ENCODE measurements at regions not wholly inside any gene's neighbourhood (a gene's known extent, or its start where the extent isn't known, plus 50 kb on each side); places are given as distances from the start of the nearest gene placed in this dataset.

DNA sequence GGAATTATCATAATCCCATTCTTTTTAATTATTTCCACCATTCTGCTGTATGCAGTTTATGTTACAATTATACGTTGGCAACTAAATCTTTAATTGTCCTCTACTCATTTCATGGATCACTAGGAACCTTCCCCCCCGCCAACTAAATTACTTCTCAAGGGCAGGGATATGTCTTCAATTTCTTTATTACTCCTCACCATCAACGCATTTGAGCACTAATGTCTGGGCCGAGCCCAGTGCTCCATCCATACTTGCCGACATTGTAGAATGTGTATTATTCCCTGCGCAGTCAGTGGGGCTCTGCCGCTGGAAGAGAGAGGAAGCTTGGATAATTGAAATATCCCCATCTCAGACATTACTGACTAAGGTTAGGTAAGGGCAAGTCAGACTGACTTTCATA is 236.4 kb upstream of the AJAP1 start:
- Histone ChIP-seq H3K27me3 (ENCODE audit: control insufficient read depth, insufficient read depth) (no peaks in the 10 kb centered on the region), H3K4me3 (ENCODE audit: low read length) (no peak overlapping the region), H3K27ac (ENCODE audit: low read length) (no peak overlapping the region), H3K4me1 (ENCODE audit: control insufficient read depth, insufficient read depth, low read length) (peaks cover 2% of the 10 kb centered on the region), H3K9me3 (ENCODE audit: control insufficient read depth, low read length) (peaks cover 2% of the 10 kb centered on the region)
- DNase-seq: no peak
- WGBS: 92% methylated on average over 7 of the region's 7 CpGs
- intact Hi-C loops (cut with DNase I): no loop called here
- no peak for ATAC-seq

DNA sequence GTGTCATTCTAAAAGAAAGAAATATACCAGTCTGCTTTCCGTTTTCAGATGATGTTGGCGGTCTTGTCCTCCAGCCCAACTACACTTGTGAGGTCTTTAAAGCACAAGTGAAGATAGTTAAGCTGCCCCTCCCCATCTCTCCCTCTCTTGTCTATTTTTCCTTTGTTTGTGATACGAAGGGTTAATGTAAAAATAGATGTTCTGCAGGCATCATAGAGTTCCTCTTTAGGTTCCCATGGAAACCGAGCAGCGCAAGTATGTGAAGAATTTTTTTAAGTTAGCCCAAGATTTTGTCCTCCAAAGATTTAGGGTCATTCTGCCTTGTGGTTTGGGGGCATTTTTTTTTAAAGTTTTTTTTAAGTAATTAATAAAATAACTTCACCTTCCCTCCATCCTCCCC is 232.4 kb upstream of the AJAP1 start:
- Histone ChIP-seq H3K4me3 (ENCODE audit: low read length) (no peak overlapping the region), H3K27ac (ENCODE audit: low read length) (no peak overlapping the region), H3K9me3 (ENCODE audit: control insufficient read depth, low read length) (peaks cover 2% of the 10 kb centered on the region), H3K27me3 (ENCODE audit: control insufficient read depth, insufficient read depth) (no peaks in the 10 kb centered on the region), H3K4me1 (ENCODE audit: control insufficient read depth, insufficient read depth, low read length) (no peaks in the 10 kb centered on the region)
- intact Hi-C loops (cut with DNase I): no loop called here
- 42% methylated on average over 5 of the region's 5 CpGs for WGBS
- ATAC-seq (no peak), DNase-seq (no peak)

DNA sequence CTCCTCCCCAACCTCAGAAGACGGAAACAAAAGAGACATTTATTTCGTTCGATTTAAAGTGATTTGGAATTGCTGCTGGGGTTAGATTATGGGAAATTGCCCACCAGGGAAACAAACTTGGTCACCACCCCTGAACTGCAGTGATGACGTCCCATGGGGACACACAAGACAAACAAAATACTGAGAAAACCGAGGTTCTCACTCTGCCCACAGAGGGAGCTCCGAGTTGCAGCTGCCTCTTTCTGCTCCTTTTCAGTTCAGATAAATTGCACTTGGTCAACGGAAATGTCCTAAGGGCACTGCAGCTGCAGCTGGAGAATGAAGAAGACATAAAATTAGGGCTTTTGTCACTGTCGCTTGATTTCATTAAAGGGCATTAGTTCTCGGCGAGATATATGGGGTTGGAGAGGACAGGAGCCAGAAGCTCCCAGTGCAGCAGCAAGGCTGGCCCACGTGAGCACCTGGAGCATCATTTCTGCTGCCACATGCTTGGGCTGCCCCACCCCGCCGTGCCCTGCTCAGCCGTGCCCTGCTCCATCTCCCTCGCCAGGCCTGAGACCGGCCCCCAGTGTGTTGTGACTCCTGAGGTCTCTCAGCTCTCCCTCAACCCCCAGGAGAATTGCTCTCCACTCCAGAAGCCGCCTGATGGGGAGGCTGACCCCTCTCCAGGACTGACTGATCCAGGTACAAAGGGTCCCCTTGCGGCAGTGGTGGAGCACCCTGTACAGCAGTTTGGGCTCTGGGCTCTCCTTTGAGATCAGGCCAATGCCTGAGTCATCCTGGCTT is 231.7 kb upstream of the AJAP1 start:
- no peak overlapping the region for H3K4me3 ChIP-seq (ENCODE audit: low read length)
- H3K27ac ChIP-seq (ENCODE audit: low read length): no peak overlapping the region
- H3K27me3 ChIP-seq (ENCODE audit: control insufficient read depth, insufficient read depth): no peaks in the 10 kb centered on the region
- WGBS: 59% methylated on average over 18 of the region's 18 CpGs
- no peaks in the 10 kb centered on the region for H3K4me1 ChIP-seq (ENCODE audit: control insufficient read depth, insufficient read depth, low read length)
- H3K9me3 ChIP-seq (ENCODE audit: control insufficient read depth, low read length): peaks cover 2% of the 10 kb centered on the region
- ATAC-seq: no peak
- intact Hi-C loops (cut with DNase I): no loop called here
- DNase-seq: no peak

DNA sequence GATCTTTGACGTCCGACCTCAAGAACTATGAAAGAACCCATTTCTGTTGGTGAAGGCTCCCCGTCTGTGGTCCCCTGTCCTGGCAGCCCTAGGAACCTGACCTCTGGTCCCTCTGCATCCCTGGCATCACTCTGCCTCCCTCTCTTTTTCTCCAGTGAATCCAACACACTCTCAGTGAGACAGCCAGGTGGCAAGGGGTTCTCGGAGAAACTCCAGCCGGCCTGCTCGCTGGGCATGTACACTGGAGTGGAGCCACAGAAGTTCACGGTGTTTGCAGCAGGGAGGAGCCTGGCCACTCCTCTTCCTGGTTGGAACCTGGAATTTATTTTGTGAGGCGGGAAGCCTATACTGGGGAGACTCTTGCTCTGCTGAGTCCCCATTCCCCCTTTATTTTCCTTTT is 230.2 kb upstream of the AJAP1 start:
- H3K4me3 ChIP-seq (ENCODE audit: low read length): no peak overlapping the region
- intact Hi-C loops (cut with DNase I): no loop called here
- peaks cover 2% of the 10 kb centered on the region for H3K9me3 ChIP-seq (ENCODE audit: control insufficient read depth, low read length)
- ATAC-seq (no peak), DNase-seq (no peak)
- 87% methylated on average over 8 of the region's 8 CpGs for WGBS
- no peaks in the 10 kb centered on the region for H3K27me3 ChIP-seq (ENCODE audit: control insufficient read depth, insufficient read depth)
- no peaks in the 10 kb centered on the region for H3K4me1 ChIP-seq (ENCODE audit: control insufficient read depth, insufficient read depth, low read length)
- no peak overlapping the region for H3K27ac ChIP-seq (ENCODE audit: low read length)

DNA sequence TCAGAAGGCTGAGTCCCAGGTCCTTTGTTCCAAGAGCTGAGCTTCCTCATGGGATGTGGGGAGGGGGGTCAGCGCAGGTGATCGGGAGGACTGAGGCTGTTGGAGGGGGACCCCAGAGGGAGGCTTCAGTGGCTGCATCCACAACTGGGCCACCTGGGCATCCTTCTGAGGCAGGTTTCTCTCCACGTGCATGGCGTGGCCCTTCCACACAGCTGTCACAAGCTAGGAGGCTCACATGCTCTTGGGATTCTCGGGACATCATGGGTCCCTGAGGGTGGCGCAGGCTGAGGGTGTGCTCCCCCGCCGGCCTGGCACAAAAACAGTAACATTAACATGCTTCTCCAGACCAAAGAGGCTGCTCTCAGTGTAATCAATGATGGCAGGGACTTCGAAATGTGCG is 229.6 kb upstream of the AJAP1 start:
- 90% methylated on average over 10 of the region's 10 CpGs for WGBS

DNA sequence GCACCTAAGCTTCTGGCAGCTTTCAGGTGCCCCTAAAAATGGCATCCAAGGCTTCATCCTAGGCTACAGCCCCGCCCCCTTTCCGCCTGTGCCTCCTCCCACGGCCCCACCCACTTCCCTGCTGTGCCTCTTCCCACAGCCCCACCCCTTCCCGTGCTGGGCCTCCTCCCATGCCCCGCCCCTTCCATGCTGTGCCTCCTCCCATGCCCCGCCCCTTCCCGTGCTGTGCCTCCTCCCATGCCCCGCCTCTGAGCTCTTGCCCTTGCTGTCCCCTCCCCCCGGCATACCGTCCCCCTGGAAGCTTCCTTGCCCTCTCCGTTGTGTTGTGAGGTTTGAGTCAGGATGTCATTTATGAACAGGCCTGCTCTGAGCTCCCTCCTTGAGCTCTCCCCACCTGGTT is 228.5 kb upstream of the AJAP1 start:
- 81% methylated on average over 11 of the region's 11 CpGs for WGBS
- peak in 1 of 3 donors; percentile 49 for DNase-seq
- no peaks in the 10 kb centered on the region for H3K4me1 ChIP-seq (ENCODE audit: control insufficient read depth, insufficient read depth, low read length)
- no peak for ATAC-seq
- H3K9me3 ChIP-seq (ENCODE audit: control insufficient read depth, low read length): no peaks in the 10 kb centered on the region
- no peaks in the 10 kb centered on the region for H3K27me3 ChIP-seq (ENCODE audit: control insufficient read depth, insufficient read depth)
- H3K27ac ChIP-seq (ENCODE audit: low read length): no peak overlapping the region
- H3K4me3 ChIP-seq (ENCODE audit: low read length): no peak overlapping the region
- intact Hi-C loops (cut with DNase I): no loop called here

More for the DNA sequence above, 229.6 kb upstream of the AJAP1 start:
- DNase-seq (no peak), ATAC-seq (no peak)
- Histone ChIP-seq H3K9me3 (ENCODE audit: control insufficient read depth, low read length) (peaks cover 1% of the 10 kb centered on the region), H3K4me3 (ENCODE audit: low read length) (no peak overlapping the region), H3K27ac (ENCODE audit: low read length) (no peak overlapping the region), H3K4me1 (ENCODE audit: control insufficient read depth, insufficient read depth, low read length) (no peaks in the 10 kb centered on the region), H3K27me3 (ENCODE audit: control insufficient read depth, insufficient read depth) (no peaks in the 10 kb centered on the region)
- intact Hi-C loops (cut with DNase I): no loop called here

DNA sequence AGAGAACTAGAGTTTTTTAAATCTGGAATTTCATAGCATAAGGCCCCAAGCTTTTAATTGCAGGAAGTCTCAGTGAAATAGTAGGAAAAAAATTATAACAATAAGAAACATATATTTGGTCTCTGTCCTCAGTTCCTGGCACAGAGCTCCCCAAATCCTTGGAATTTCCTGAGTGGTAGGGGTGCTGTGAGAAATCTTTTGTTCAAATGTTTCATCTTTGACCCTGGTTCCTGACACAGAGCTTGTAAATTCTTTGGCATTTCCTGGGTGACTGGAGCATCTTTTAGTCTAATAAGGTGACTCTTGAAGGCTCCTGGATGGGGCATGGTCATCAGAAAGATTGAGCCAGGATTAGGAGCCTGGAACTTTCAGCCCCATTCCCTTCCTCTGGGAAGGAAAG is 225.7 kb upstream of the AJAP1 start:
- intact Hi-C loops (cut with DNase I): no loop called here
- ATAC-seq: no peak
- no peak overlapping the region for H3K4me3 ChIP-seq (ENCODE audit: low read length)
- no peak overlapping the region for H3K27ac ChIP-seq (ENCODE audit: low read length)
- H3K27me3 ChIP-seq (ENCODE audit: control insufficient read depth, insufficient read depth): no peaks in the 10 kb centered on the region
- H3K9me3 ChIP-seq (ENCODE audit: control insufficient read depth, low read length): no peaks in the 10 kb centered on the region
- no peaks in the 10 kb centered on the region for H3K4me1 ChIP-seq (ENCODE audit: control insufficient read depth, insufficient read depth, low read length)
- DNase-seq: no peak

DNA sequence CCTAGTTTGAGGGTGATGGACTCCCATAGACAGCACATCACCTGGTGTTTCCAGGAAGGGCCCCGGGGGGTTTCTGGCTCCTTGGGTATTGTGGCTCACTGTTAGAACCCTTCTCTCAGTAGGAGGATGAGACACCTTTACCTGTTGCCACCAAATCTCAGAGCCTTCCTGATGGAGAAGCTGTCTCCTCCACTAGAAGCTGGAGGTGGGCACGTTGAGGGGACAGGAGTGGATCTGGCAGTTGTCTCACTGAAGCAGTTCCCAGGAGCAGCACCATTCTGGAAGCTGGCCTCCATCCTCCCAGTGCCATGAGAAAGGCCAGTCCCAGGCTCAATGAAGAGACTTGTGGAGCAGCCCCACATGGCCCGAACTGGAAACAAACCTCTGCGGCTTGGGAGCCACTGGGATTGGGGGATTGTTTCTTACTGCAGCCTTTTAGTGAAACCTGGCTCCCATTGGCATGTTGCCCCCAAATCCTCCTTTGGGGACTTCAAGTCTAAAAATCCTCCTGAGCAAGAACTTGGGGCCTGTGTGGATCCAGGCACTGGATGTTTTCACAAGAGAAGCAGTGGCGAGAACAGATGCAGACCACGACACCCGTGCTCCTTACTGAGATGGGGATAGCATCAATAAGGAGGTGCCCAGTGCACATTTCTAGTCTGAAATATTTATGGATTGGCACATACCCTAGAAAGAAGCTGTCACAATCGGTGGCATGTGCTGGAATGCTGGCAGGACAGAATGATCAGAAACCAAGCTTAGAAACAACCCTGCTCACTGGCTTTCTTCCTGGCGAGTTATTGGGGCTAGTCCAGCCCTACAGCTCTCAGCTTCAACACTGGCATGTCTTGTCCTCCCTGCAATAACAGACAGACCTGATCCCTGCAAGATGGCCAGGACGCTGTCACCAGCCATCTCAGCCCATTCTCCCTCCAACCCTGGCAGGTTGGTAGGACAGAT is 223.7 kb upstream of the AJAP1 start:
- H3K4me3 ChIP-seq (ENCODE audit: low read length): no peak overlapping the region
- H3K27me3 ChIP-seq (ENCODE audit: control insufficient read depth, insufficient read depth): no peaks in the 10 kb centered on the region
- no peaks in the 10 kb centered on the region for H3K9me3 ChIP-seq (ENCODE audit: control insufficient read depth, low read length)
- DNase-seq (no peak), ATAC-seq (peak in 1 of 2 donors; percentile 53)
- H3K4me1 ChIP-seq (ENCODE audit: control insufficient read depth, insufficient read depth, low read length): no peaks in the 10 kb centered on the region
- 76% methylated on average over 10 of the region's 10 CpGs for WGBS
- intact Hi-C loops (cut with DNase I): no loop called here
- no peak overlapping the region for H3K27ac ChIP-seq (ENCODE audit: low read length)

DNA sequence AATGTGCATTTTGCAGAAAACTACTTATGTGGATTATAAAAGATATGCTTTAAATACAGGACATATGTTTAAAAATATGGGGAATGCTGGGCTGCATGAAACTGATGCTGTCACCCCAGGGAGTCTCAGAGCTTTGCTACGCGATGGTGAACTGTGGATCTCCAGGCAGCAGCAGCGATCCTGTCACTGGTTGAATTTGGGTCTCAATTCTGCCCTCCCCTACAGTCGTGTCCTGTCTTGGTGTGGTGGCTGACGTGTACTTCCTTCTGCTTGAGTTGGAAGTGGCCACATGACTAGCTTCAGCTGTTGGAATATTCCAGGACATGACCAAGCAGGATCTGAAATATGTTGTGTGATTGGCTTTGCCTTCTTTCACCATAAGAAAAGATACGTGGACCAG is 222.9 kb upstream of the AJAP1 start:
- WGBS: 59% methylated on average over 6 of the region's 6 CpGs
- intact Hi-C loops (cut with DNase I): no loop called here
- ATAC-seq (no peak), DNase-seq (no peak)
- no peak overlapping the region for H3K27ac ChIP-seq (ENCODE audit: low read length)
- no peaks in the 10 kb centered on the region for H3K4me1 ChIP-seq (ENCODE audit: control insufficient read depth, insufficient read depth, low read length)
- H3K27me3 ChIP-seq (ENCODE audit: control insufficient read depth, insufficient read depth): no peaks in the 10 kb centered on the region
- no peaks in the 10 kb centered on the region for H3K9me3 ChIP-seq (ENCODE audit: control insufficient read depth, low read length)
- H3K4me3 ChIP-seq (ENCODE audit: low read length): no peak overlapping the region

DNA sequence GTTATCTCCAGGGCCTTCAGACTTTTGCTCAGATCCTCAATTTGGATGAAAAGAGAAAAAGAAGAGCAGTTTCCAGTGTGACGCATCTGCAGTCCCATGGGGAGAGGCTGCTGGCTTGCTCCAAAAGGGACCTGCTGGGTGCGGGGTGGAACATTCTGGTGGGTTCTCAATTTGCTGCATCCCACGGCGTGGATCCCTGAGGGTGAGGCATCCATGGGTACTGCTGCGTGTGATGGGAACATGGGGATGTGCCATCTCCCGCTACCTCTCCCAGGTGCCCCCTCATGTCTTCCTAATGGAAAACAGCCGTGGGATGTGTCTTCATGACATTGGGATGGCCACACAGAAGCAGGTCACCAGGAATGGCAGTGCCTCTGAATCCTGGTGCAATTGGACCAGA is 221.3 kb upstream of the AJAP1 start:
- DNase-seq (no peak), ATAC-seq (no peak)
- Histone ChIP-seq H3K27ac (ENCODE audit: low read length) (no peak overlapping the region), H3K9me3 (ENCODE audit: control insufficient read depth, low read length) (no peaks in the 10 kb centered on the region), H3K4me1 (ENCODE audit: control insufficient read depth, insufficient read depth, low read length) (no peaks in the 10 kb centered on the region), H3K27me3 (ENCODE audit: control insufficient read depth, insufficient read depth) (no peaks in the 10 kb centered on the region), H3K4me3 (ENCODE audit: low read length) (no peak overlapping the region)
- intact Hi-C loops (cut with DNase I): no loop called here
- WGBS: 84% methylated on average over 7 of the region's 7 CpGs

DNA sequence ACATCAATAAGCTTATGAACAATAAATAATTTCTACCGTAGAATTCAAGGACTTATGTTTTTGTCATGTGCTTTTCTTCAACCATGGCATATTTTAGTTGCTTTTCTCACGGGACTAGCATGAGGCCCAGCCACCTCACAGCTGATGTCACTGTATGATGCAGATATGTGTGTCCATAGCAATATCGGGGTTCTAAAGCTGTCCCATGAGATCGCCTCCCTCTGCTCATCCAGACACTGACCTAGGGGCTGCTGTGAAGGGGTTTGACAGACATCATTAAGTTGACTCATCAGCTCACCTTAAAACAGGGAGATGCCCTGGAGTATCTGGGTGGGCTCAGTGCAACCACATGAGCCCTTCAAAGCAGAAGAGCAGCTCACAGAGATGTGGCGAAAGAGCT is 210.3 kb upstream of the AJAP1 start:
- intact Hi-C loops (cut with DNase I): no loop called here
- H3K27me3 ChIP-seq (ENCODE audit: control insufficient read depth, insufficient read depth): no peaks in the 10 kb centered on the region
- H3K4me3 ChIP-seq (ENCODE audit: low read length): no peak overlapping the region
- no peaks in the 10 kb centered on the region for H3K9me3 ChIP-seq (ENCODE audit: control insufficient read depth, low read length)
- WGBS: 64% methylated on average over 5 of the region's 5 CpGs
- ATAC-seq: no peak
- H3K4me1 ChIP-seq (ENCODE audit: control insufficient read depth, insufficient read depth, low read length): no peaks in the 10 kb centered on the region
- DNase-seq: no peak
- no peak overlapping the region for H3K27ac ChIP-seq (ENCODE audit: low read length)

All from right cardiac atrium (tissue), 5 donors.